Progenitor cell of endocrine pancreas (in vitro differentiated cells): ENCODE measurements at regions not wholly inside any gene's neighbourhood (a gene's known extent, or its start where the extent isn't known, plus 50 kb on each side); places are given as distances from the start of the nearest gene placed in this dataset.

ENCODE experiments used
- DNase-seq: peaks from one replicate; pipeline ENCODE4 v3.0.0; 2021; ENCODE audit warnings: low spot score; ENCODE audit not compliant: unreplicated experiment
- H3K27ac Mint-ChIP-seq: 2 replicates; pipeline ENCODE4 v1.8.0; 2021; ENCODE audit warnings: mild to moderate bottlenecking, moderate library complexity, mixed read lengths
- H3K27me3 Mint-ChIP-seq: 2 replicates; pipeline ENCODE4 v1.8.0; 2021; ENCODE audit warnings: mixed read lengths
- H3K36me3 Mint-ChIP-seq: 2 replicates; pipeline ENCODE4 v1.8.0; 2022; ENCODE audit warnings: mixed read lengths; ENCODE audit not compliant: insufficient read depth
- H3K4me1 Mint-ChIP-seq: 2 replicates; pipeline ENCODE4 v1.8.0; 2021; ENCODE audit warnings: low read depth, mixed read lengths
- H3K4me3 Mint-ChIP-seq: 2 replicates; pipeline ENCODE4 v1.8.0; 2021; ENCODE audit warnings: low read depth, mild to moderate bottlenecking, moderate library complexity, mixed read lengths
- H3K9me3 Mint-ChIP-seq: 2 replicates; pipeline ENCODE4 v1.8.0; 2021; ENCODE audit warnings: low read depth, mixed read lengths
- TF ChIP-seq, protein P1 (sequence below): fragments of 200-600 bp; sonication (generic); IDR thresholded peaks from one replicate; pipeline ENCODE4 v1.5.0; 2021; ENCODE audit warnings: antibody characterized with exemption, mild to moderate bottlenecking; ENCODE audit not compliant: unreplicated experiment

DNA sequence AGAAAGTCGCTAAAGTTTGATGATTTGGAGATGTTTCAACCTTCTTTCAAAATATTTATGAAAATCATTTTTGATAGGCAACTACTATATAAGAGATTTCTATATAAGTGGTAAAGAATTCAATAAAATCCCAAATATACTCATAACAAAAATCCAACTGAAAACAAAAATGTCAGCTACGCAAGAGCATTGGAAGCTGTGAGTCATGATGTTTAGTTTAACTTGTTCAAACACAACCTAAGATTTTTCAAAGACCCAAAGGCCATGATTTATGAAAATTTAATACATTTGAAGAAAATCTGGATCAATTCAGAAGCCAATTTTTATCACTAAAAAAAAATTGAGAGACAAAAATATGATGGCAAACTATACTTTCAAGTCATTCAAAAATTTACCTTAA lies 226.6 kb downstream of the MZT1 start:
- no peak for DNase-seq
- TF ChIP-seq, protein P1, sequence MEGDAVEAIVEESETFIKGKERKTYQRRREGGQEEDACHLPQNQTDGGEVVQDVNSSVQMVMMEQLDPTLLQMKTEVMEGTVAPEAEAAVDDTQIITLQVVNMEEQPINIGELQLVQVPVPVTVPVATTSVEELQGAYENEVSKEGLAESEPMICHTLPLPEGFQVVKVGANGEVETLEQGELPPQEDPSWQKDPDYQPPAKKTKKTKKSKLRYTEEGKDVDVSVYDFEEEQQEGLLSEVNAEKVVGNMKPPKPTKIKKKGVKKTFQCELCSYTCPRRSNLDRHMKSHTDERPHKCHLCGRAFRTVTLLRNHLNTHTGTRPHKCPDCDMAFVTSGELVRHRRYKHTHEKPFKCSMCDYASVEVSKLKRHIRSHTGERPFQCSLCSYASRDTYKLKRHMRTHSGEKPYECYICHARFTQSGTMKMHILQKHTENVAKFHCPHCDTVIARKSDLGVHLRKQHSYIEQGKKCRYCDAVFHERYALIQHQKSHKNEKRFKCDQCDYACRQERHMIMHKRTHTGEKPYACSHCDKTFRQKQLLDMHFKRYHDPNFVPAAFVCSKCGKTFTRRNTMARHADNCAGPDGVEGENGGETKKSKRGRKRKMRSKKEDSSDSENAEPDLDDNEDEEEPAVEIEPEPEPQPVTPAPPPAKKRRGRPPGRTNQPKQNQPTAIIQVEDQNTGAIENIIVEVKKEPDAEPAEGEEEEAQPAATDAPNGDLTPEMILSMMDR: no peak
- H3K4me1 Mint-ChIP-seq: no peaks in the 10 kb centered on the region
- no peak overlapping the region for H3K27ac Mint-ChIP-seq
- no peak overlapping the region for H3K4me3 Mint-ChIP-seq
- no peaks in the 10 kb centered on the region for H3K27me3 Mint-ChIP-seq
- H3K36me3 Mint-ChIP-seq: no peaks in the 10 kb centered on the region
- H3K9me3 Mint-ChIP-seq: no peaks in the 10 kb centered on the region

DNA sequence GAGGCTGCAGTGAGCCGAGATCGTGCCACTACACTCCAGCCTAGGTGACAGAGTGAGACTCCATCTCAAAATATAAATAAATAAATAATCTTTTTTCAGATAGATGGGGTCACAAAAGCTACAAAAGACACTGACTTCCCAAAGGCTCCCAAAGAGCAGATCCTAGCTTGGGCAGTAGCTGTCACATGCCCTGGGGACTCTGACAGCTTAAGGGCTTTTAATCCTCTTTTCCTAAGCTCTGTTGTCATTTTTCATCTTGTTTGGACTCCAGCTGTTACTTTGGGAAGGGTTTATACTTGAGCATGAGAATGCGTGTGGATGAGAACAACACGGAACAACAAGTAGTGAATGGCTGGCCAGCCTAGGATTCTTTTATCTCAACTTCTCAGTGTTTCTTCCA lies 231.7 kb downstream of the MZT1 start:
- Mint-ChIP-seq H3K4me3 (no peak overlapping the region), H3K4me1 (no peaks in the 10 kb centered on the region), H3K27me3 (no peaks in the 10 kb centered on the region), H3K9me3 (no peaks in the 10 kb centered on the region), H3K27ac (no peak overlapping the region), H3K36me3 (no peaks in the 10 kb centered on the region)
- DNase-seq: no peak
- TF ChIP-seq, protein P1: no peak

DNA sequence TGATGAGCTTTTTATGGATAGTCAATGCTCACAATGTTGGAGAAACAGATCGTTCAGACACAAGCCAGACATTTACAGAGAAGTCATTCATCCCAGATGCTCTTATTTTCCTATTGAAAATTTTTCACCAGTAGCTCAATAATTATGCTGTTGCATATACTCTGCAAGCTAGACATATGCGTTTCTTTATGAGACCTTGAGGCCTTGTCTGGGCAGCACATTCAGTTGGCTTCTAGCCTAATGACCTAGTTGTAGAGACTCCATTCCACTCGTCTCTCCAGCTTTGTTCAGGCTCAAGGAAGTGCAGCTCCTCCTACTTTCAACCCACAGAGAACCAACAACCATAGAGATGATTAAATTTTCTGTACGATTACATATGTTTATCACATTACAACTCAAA lies 237.7 kb downstream of the MZT1 start:
- Mint-ChIP-seq H3K4me3 (no peak overlapping the region), H3K4me1 (no peaks in the 10 kb centered on the region), H3K36me3 (no peaks in the 10 kb centered on the region), H3K9me3 (no peaks in the 10 kb centered on the region), H3K27ac (no peak overlapping the region), H3K27me3 (no peaks in the 10 kb centered on the region)
- no peak for DNase-seq
- TF ChIP-seq, protein P1: no peak

DNA sequence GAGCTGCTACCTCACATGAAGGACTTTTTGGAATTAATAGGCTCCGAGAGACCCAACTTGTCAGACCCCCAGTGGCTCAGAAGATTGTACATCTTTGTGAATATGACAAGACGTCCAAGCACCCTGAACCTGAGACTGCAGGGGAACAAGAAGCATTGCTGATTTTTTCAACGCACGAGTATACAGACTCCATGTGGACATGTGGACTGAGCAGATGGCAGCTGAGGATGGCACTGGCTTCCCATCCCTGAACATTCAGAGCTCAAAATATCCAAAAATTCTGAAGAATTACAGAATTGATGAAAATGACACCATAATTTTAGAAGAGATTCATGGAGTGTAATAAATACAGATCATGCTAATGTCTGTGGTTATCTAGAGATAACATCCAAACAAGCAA lies 254.1 kb downstream of the MZT1 start:
- H3K9me3 Mint-ChIP-seq: peaks cover 4% of the 10 kb centered on the region
- H3K4me3 Mint-ChIP-seq: no peak overlapping the region
- DNase-seq: no peak
- H3K27ac Mint-ChIP-seq: no peak overlapping the region
- peaks cover 5% of the 10 kb centered on the region for H3K27me3 Mint-ChIP-seq
- no peaks in the 10 kb centered on the region for H3K36me3 Mint-ChIP-seq
- TF ChIP-seq, protein P1: no peak
- no peaks in the 10 kb centered on the region for H3K4me1 Mint-ChIP-seq

DNA sequence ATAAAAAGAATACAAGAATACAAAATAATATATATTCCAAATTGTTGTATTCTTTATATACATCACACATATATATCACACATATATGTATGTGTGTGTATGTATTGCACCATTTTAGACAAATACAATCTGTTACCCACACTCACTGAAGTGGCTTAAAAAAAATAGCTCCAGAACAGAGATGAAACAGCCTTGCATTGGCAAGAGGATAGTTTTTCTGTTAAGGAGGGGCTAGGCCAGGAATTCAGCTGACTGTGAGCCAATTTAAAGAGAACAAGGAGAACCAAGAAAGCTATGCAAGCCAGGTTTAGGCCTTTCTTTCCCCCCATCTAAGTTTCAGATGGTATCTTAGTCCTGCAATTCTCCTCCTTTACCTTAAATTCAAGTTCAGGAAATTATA lies 257.5 kb downstream of the MZT1 start:
- no peaks in the 10 kb centered on the region for H3K9me3 Mint-ChIP-seq
- H3K4me3 Mint-ChIP-seq: no peak overlapping the region
- TF ChIP-seq, protein P1: no peak
- H3K27ac Mint-ChIP-seq: no peak overlapping the region
- H3K36me3 Mint-ChIP-seq: no peaks in the 10 kb centered on the region
- DNase-seq: no peak
- H3K4me1 Mint-ChIP-seq: no peaks in the 10 kb centered on the region
- peaks cover 5% of the 10 kb centered on the region for H3K27me3 Mint-ChIP-seq
